MM.1S (cell line): ENCODE measurements at regions not wholly inside any gene's neighbourhood (a gene's known extent, or its start where the extent isn't known, plus 50 kb on each side); places are given as distances from the start of the nearest gene placed in this dataset.
"Not testable (repeated sequence)": the region's sequence is repeated elsewhere in the genome, so short reads cannot be mapped to it uniquely, and the experiment has no call there.

Experiments
- DNase-seq: peaks from one replicate; pipeline ENCODE4 v3.0.0-alpha.2; 2015
- H2AFZ ChIP-seq: fragments of 300-600 bp; sonication (generic); 2 replicates; pipeline ENCODE4 v1.6.0; 2016; ENCODE audit warnings: antibody characterized with exemption, low read length
- H3F3A ChIP-seq: fragments of 300-600 bp; sonication (generic); 2 replicates; pipeline ENCODE4 v1.6.1; 2016; ENCODE audit warnings: mild to moderate bottlenecking, antibody characterized with exemption, low read length, moderate library complexity, mixed read lengths; ENCODE audit not compliant: insufficient read depth
- H3K27ac ChIP-seq: fragments of 300-600 bp; sonication (generic); 2 replicates; pipeline ENCODE4 v1.5.1; 2016; ENCODE audit warnings: mild to moderate bottlenecking, low read length
- H3K27me3 ChIP-seq: fragments of 300-600 bp; sonication (generic); replicated peaks from 2 replicates; pipeline ENCODE4 v1.6.0; 2016; ENCODE audit warnings: low read length; ENCODE audit not compliant: insufficient read depth
- H3K36me3 ChIP-seq: fragments of 300-600 bp; sonication (generic); replicated peaks from 2 replicates; pipeline ENCODE4 v1.6.1; 2016; ENCODE audit warnings: mild to moderate bottlenecking, low read length, mixed read lengths; ENCODE audit not compliant: insufficient read depth
- H3K4me1 ChIP-seq: fragments of 300-600 bp; sonication (generic); 2 replicates; pipeline ENCODE4 v1.6.1; 2016; ENCODE audit warnings: low read length, mixed read lengths
- H3K4me2 ChIP-seq: fragments of 300-600 bp; sonication (generic); 2 replicates; pipeline ENCODE4 v1.6.0; 2016; ENCODE audit warnings: low read depth, low read length
- H3K4me3 ChIP-seq: fragments of 300-600 bp; sonication (generic); 2 replicates; pipeline ENCODE4 v1.5.1; 2016; ENCODE audit warnings: low read length, mixed read lengths
- H3K79me2 ChIP-seq: fragments of 300-600 bp; sonication (generic); 2 replicates; pipeline ENCODE4 v1.6.1; 2016; ENCODE audit warnings: mixed run types, low read length, mixed read lengths
- H3K9ac ChIP-seq: fragments of 300-600 bp; sonication (generic); 2 replicates; pipeline ENCODE4 v1.6.1; 2016; ENCODE audit warnings: low read length, mixed read lengths
- H3K9me2 ChIP-seq: fragments of 300-600 bp; sonication (generic); replicated peaks from 2 replicates; pipeline ENCODE4 v1.6.1; 2016; ENCODE audit warnings: mild to moderate bottlenecking, low read length, mixed read lengths; ENCODE audit not compliant: insufficient read depth
- H3K9me3 ChIP-seq: fragments of 300-600 bp; sonication (generic); replicated peaks from 2 replicates; pipeline ENCODE4 v1.6.1; 2016; ENCODE audit warnings: mild to moderate bottlenecking, low read length, mixed read lengths; ENCODE audit not compliant: insufficient read depth
- H4K20me1 ChIP-seq: fragments of 300-600 bp; sonication (generic); 2 replicates; pipeline ENCODE4 v1.6.1; 2016; ENCODE audit warnings: mild to moderate bottlenecking, low read length, moderate library complexity, mixed read lengths; ENCODE audit not compliant: insufficient read depth
- EZH2 ChIP-seq: fragments of 300-600 bp; sonication (generic); optimal IDR thresholded peaks from 2 replicates; pipeline ENCODE3; 2017; ENCODE audit warnings: low read depth, mild to moderate bottlenecking, antibody characterized with exemption, low read length, mixed read lengths
- EZH2phosphoT487 ChIP-seq: fragments of 300-600 bp; sonication (generic); IDR thresholded peaks from 2 replicates; pipeline ENCODE4 v1.6.1; 2018; ENCODE audit warnings: antibody characterized with exemption, low read length
- TF ChIP-seq, protein P1 (sequence below): fragments of 300-600 bp; sonication (generic); IDR thresholded peaks from 2 replicates; pipeline ENCODE4 v1.5.1; 2016; ENCODE audit warnings: antibody characterized with exemption, low read length, mixed read lengths

DNA sequence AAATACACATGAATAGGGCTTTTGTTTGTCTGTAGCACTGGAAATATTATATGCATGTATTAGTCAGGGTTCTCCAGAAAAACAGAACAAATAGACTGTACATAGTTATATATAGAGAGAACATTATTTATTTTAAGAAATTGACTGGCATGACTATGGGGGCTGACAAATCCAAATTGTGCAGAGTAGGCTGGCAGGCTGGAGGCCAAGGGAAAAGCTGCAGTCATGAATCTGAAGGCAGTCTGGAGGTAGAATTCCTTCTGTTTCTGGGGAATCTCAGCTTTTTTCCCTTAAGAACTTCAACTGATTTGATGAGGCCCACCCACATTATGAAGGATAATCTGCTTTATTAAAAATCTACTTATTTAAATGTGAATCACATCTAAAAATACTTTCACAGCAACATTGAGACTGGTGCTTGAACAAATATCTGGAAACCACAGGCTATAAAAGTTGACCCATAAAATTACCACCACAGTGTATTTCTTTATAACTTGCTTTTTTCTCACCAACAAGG is 344.2 kb upstream of the KIAA1217 start:
- Histone ChIP-seq H3K36me3 (no peaks in the 10 kb centered on the region), H3K4me2 (no peak overlapping the region), H3K4me1 (no peaks in the 10 kb centered on the region), H3K27me3 (no peaks in the 10 kb centered on the region), H3K9me3 (no peaks in the 10 kb centered on the region), H3K27ac (no peak overlapping the region), H4K20me1 (no peaks in the 10 kb centered on the region), H3K9me2 (no peaks in the 10 kb centered on the region), H3K9ac (no peak overlapping the region), H3F3A (no peaks in the 10 kb centered on the region), H3K79me2 (no peaks in the 10 kb centered on the region), H3K4me3 (no peak overlapping the region), H2AFZ (no peak overlapping the region)
- DNase-seq: no peak
- TF ChIP-seq, protein P1, sequence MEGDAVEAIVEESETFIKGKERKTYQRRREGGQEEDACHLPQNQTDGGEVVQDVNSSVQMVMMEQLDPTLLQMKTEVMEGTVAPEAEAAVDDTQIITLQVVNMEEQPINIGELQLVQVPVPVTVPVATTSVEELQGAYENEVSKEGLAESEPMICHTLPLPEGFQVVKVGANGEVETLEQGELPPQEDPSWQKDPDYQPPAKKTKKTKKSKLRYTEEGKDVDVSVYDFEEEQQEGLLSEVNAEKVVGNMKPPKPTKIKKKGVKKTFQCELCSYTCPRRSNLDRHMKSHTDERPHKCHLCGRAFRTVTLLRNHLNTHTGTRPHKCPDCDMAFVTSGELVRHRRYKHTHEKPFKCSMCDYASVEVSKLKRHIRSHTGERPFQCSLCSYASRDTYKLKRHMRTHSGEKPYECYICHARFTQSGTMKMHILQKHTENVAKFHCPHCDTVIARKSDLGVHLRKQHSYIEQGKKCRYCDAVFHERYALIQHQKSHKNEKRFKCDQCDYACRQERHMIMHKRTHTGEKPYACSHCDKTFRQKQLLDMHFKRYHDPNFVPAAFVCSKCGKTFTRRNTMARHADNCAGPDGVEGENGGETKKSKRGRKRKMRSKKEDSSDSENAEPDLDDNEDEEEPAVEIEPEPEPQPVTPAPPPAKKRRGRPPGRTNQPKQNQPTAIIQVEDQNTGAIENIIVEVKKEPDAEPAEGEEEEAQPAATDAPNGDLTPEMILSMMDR: no peak
- TF ChIP-seq EZH2: no peak
- TF ChIP-seq EZH2phosphoT487: no peak

DNA sequence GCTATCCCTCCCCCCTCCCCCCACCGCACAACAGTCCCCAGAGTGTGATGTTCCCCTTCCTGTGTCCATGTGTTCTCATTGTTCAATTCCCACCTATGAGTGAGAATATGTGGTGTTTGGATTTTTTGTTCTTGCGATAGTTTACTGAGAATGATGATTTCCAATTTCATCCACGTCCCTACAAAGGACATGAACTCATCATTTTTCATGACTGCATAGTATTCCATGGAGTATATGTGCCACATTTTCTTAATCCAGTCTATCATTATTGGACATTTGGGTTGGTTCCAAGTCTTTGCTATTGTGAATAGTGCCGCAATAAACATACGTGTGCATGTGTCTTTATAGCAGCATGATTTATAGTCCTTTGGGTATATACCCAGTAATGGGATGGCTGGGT is 342.0 kb upstream of the KIAA1217 start:
- H3K9ac ChIP-seq, H3K9me3 ChIP-seq, H3K4me1 ChIP-seq, H3K27ac ChIP-seq, H3K27me3 ChIP-seq, DNase-seq, H3K4me3 ChIP-seq, H3K36me3 ChIP-seq, H3K79me2 ChIP-seq, H2AFZ ChIP-seq, H4K20me1 ChIP-seq, H3F3A ChIP-seq, H3K9me2 ChIP-seq, H3K4me2 ChIP-seq: not testable (repeated sequence)

DNA sequence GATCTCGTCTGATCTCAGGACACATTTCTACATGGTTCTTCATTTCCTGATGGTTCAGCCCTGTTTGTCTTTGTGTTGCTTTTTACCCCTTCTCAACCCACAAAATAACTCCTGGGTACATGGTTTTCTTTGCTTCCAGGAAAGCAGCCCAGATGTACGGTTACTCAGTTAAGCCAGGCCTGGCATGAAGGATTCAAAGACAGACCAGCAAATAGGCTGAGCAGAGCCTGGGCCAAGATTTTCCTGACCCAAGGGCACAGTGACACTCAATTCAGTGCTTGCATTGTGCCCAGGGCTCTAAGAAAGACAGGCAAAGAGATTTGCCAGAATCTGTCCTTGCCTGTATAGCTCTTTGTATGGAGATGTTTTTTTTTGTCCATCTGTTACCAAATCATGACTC is 340.8 kb upstream of the KIAA1217 start:
- Histone ChIP-seq H2AFZ (no peak overlapping the region), H3K9ac (no peak overlapping the region), H4K20me1 (no peaks in the 10 kb centered on the region), H3F3A (no peaks in the 10 kb centered on the region), H3K27me3 (no peaks in the 10 kb centered on the region), H3K4me1 (no peaks in the 10 kb centered on the region), H3K79me2 (no peaks in the 10 kb centered on the region), H3K4me3 (no peak overlapping the region), H3K9me2 (no peaks in the 10 kb centered on the region), H3K27ac (no peak overlapping the region), H3K36me3 (no peaks in the 10 kb centered on the region), H3K4me2 (no peak overlapping the region), H3K9me3 (no peaks in the 10 kb centered on the region)
- TF ChIP-seq EZH2phosphoT487 (no peak), EZH2 (no peak)
- TF ChIP-seq, protein P1: no peak
- no peak for DNase-seq

DNA sequence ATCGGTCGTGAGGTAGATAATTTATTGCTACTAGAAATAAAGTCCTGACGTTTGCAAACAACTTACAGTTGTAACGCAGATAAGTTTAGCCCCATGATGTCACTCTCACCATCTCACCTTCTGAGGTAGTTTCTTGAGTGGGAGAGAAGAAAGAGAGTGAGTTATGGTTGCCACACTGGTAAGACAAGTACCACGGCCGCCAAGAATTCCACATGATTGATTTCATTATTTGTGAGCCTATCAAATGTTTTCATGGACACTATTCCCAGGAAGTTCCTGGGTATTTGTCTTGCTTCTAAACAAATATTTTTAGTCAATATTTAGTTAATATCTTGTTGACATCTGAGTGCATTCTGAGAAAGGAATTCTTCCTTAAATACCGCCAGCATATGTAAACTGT is 339.4 kb upstream of the KIAA1217 start:
- H4K20me1 ChIP-seq: no peaks in the 10 kb centered on the region
- TF ChIP-seq EZH2phosphoT487 (no peak), EZH2 (no peak)
- TF ChIP-seq, protein P1: no peak

More for the DNA sequence above, 339.4 kb upstream of the KIAA1217 start:
- Histone ChIP-seq H3K9ac (no peak overlapping the region), H3K27me3 (no peaks in the 10 kb centered on the region), H3K9me2 (no peaks in the 10 kb centered on the region), H3K9me3 (no peaks in the 10 kb centered on the region), H3K79me2 (no peaks in the 10 kb centered on the region), H3K36me3 (no peaks in the 10 kb centered on the region), H3K4me1 (no peaks in the 10 kb centered on the region), H3K4me3 (no peak overlapping the region), H3K4me2 (no peak overlapping the region), H3K27ac (no peak overlapping the region), H2AFZ (no peak overlapping the region), H3F3A (no peaks in the 10 kb centered on the region)
- no peak for DNase-seq
